ENCODE measurements at regions not wholly inside any gene's neighbourhood (a gene's known extent, or its start where the extent isn't known, plus 50 kb on each side); places are given as distances from the start of the nearest gene placed in this dataset.

- TF ChIP-seq, protein P1, sequence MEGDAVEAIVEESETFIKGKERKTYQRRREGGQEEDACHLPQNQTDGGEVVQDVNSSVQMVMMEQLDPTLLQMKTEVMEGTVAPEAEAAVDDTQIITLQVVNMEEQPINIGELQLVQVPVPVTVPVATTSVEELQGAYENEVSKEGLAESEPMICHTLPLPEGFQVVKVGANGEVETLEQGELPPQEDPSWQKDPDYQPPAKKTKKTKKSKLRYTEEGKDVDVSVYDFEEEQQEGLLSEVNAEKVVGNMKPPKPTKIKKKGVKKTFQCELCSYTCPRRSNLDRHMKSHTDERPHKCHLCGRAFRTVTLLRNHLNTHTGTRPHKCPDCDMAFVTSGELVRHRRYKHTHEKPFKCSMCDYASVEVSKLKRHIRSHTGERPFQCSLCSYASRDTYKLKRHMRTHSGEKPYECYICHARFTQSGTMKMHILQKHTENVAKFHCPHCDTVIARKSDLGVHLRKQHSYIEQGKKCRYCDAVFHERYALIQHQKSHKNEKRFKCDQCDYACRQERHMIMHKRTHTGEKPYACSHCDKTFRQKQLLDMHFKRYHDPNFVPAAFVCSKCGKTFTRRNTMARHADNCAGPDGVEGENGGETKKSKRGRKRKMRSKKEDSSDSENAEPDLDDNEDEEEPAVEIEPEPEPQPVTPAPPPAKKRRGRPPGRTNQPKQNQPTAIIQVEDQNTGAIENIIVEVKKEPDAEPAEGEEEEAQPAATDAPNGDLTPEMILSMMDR (IDR thresholded peaks at IDR 0.05): no peak
- TF ChIP-seq SIN3A (IDR thresholded peaks at IDR 0.05; ENCODE audit: borderline replicate concordance, insufficient read depth, low read depth, low read length): no peak
- TF ChIP-seq POLR2AphosphoS5 (IDR thresholded peaks at IDR 0.05; ENCODE audit: low read depth, low read length): no peak
- TF ChIP-seq, protein P2, sequence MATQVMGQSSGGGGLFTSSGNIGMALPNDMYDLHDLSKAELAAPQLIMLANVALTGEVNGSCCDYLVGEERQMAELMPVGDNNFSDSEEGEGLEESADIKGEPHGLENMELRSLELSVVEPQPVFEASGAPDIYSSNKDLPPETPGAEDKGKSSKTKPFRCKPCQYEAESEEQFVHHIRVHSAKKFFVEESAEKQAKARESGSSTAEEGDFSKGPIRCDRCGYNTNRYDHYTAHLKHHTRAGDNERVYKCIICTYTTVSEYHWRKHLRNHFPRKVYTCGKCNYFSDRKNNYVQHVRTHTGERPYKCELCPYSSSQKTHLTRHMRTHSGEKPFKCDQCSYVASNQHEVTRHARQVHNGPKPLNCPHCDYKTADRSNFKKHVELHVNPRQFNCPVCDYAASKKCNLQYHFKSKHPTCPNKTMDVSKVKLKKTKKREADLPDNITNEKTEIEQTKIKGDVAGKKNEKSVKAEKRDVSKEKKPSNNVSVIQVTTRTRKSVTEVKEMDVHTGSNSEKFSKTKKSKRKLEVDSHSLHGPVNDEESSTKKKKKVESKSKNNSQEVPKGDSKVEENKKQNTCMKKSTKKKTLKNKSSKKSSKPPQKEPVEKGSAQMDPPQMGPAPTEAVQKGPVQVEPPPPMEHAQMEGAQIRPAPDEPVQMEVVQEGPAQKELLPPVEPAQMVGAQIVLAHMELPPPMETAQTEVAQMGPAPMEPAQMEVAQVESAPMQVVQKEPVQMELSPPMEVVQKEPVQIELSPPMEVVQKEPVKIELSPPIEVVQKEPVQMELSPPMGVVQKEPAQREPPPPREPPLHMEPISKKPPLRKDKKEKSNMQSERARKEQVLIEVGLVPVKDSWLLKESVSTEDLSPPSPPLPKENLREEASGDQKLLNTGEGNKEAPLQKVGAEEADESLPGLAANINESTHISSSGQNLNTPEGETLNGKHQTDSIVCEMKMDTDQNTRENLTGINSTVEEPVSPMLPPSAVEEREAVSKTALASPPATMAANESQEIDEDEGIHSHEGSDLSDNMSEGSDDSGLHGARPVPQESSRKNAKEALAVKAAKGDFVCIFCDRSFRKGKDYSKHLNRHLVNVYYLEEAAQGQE (IDR thresholded peaks at IDR 0.05; ENCODE audit: insufficient read depth in 1 of 2, low read depth in 2 of 2, low read length in 1 of 2): no peak
Measured at GRCh38 chr15:24878153-24878552, 76.6 kb upstream of the SNRPN start.

Data from Panc1 (cell line).